ENCODE measurements at regions not wholly inside any gene's neighbourhood (a gene's known extent, or its start where the extent isn't known, plus 50 kb on each side); places are given as distances from the start of the nearest gene placed in this dataset.
A peak's percentile ranks its signal among the peaks of the same experiment; 100 is the strongest.
"Not testable (repeated sequence)": the region's sequence is repeated elsewhere in the genome, so short reads cannot be mapped to it uniquely, and the experiment has no call there.

DNA sequence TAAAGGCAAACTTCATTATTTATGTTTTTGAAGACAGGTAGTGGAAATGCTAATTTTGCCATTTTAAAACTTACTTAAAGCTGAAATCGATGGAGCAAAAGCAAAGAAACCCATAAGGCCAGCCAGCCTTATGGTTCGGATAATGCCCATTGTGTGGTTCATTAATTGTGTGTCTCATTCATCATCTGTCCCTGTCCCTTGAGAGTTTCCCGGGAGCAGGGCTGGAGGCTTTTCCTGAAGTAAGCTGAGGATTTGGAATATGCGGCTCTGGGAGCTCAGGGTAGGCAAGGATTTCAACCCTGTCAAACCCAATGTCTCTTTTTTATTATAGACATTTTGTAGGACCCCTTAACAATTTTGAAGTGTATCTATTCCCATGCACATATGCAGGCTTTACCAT lies 790.0 kb upstream of the KIRREL3 start:
- Mint-ChIP-seq H3K27me3 (ENCODE audit: low read depth) (no peaks in the 10 kb centered on the region), H3K27ac (ENCODE audit: unreplicated experiment) (no peak overlapping the region), H3K9me3 (no peaks in the 10 kb centered on the region), H3K36me3 (ENCODE audit: low read depth) (no peaks in the 10 kb centered on the region), H3K4me1 (peaks cover 8% of the 10 kb centered on the region), H3K4me3 (no peak overlapping the region)
- no peak for DNase-seq (ENCODE audit: low read depth, low spot score)
- TF ChIP-seq, protein P1, sequence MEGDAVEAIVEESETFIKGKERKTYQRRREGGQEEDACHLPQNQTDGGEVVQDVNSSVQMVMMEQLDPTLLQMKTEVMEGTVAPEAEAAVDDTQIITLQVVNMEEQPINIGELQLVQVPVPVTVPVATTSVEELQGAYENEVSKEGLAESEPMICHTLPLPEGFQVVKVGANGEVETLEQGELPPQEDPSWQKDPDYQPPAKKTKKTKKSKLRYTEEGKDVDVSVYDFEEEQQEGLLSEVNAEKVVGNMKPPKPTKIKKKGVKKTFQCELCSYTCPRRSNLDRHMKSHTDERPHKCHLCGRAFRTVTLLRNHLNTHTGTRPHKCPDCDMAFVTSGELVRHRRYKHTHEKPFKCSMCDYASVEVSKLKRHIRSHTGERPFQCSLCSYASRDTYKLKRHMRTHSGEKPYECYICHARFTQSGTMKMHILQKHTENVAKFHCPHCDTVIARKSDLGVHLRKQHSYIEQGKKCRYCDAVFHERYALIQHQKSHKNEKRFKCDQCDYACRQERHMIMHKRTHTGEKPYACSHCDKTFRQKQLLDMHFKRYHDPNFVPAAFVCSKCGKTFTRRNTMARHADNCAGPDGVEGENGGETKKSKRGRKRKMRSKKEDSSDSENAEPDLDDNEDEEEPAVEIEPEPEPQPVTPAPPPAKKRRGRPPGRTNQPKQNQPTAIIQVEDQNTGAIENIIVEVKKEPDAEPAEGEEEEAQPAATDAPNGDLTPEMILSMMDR (conservative IDR thresholded peaks at IDR 0.05): no peak

DNA sequence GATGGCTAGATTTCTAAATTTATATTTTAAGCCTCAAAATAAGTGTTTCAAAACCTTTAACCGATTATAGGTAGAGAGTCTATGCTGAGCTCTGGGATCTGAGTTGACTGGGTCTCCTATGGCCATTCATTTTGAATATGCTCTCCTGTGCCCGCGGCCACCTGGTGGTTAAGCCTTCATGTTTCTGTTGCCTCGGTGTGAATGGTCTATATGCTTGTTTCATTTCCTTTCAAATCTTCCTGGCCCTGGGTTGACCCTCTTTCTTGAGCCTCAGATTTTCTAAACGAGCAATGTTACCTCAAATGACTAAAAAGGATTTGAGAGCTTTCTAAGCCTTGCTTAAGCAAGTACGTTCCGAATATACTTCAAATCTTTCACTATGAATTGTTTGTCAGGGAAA lies 789.4 kb upstream of the KIRREL3 start:
- Mint-ChIP-seq H3K4me1 (peaks cover 8% of the 10 kb centered on the region), H3K9me3 (no peaks in the 10 kb centered on the region), H3K27me3 (ENCODE audit: low read depth) (no peaks in the 10 kb centered on the region), H3K27ac (ENCODE audit: unreplicated experiment) (no peak overlapping the region), H3K4me3 (no peak overlapping the region), H3K36me3 (ENCODE audit: low read depth) (no peaks in the 10 kb centered on the region)
- no peak for DNase-seq (ENCODE audit: low read depth, low spot score)
- TF ChIP-seq, protein P1 (conservative IDR thresholded peaks at IDR 0.05): peak; percentile 67

DNA sequence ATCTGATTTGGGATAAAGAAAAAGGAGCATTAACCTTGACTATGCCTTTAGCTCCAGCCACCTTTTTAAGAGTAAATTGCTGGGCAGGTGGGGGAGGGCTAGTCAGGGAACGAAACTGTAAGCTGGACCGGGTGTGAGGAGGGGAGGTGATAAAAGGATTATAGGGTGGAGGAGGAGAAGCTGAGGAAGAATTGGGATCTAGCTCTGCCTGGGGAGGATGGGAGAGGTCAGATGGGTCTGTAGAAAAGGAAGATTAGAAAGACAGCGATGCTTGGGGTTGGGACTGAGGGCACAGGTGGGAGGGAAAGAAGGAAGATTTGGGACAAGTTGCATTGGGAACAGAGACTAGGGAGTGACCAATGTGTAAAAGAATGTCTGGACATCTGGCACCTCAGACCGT lies 772.4 kb upstream of the KIRREL3 start:
- not testable (repeated sequence) for H3K36me3 Mint-ChIP-seq (ENCODE audit: low read depth); H3K4me3 Mint-ChIP-seq; H3K4me1 Mint-ChIP-seq; H3K27ac Mint-ChIP-seq (ENCODE audit: unreplicated experiment); DNase-seq (ENCODE audit: low read depth, low spot score); H3K9me3 Mint-ChIP-seq; H3K27me3 Mint-ChIP-seq (ENCODE audit: low read depth)

DNA sequence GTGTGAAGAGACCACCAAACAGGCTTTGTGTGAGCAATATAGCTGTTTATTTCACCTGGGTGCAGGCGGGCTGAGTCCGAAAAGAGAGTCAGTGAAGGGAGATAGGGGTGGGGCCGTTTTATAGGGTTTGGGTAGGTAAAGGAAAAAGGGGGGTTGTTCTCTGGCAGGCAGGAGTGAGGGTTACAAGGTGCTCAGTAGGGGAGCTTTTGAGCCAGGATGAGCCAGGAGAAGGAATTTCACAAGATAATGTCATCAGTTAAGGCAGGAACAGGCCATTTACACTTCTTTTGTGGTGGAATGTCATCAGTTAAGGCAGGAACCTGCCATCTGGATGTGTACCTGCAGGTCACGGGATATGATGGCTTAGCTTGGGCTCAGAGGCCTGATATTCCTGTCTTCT lies 768.4 kb upstream of the KIRREL3 start:
- H3K27ac Mint-ChIP-seq (ENCODE audit: unreplicated experiment); H3K4me3 Mint-ChIP-seq; DNase-seq (ENCODE audit: low read depth, low spot score); H3K4me1 Mint-ChIP-seq; H3K27me3 Mint-ChIP-seq (ENCODE audit: low read depth); H3K36me3 Mint-ChIP-seq (ENCODE audit: low read depth); H3K9me3 Mint-ChIP-seq: not testable (repeated sequence)

DNA sequence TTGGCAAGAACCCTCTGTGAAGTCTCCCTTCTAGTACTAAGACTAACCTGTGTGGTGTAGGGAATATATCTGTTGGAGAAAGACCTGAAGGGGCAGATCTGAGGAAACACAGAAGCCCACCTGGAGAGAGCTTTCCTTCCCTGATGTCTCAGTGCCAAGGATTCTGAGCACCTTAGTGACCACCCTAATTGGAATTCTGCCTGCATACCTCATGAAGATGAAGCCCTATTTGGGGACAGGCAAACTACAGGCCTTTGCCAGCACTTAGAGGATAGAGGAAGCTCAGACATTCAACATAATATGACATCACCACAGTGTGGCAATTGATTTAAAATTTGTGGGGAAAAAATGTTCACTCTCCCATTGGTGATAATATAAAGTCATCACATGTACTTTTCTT lies 766.2 kb upstream of the KIRREL3 start:
- Mint-ChIP-seq H3K4me1 (no peaks in the 10 kb centered on the region), H3K27ac (ENCODE audit: unreplicated experiment) (no peak overlapping the region)

DNA sequence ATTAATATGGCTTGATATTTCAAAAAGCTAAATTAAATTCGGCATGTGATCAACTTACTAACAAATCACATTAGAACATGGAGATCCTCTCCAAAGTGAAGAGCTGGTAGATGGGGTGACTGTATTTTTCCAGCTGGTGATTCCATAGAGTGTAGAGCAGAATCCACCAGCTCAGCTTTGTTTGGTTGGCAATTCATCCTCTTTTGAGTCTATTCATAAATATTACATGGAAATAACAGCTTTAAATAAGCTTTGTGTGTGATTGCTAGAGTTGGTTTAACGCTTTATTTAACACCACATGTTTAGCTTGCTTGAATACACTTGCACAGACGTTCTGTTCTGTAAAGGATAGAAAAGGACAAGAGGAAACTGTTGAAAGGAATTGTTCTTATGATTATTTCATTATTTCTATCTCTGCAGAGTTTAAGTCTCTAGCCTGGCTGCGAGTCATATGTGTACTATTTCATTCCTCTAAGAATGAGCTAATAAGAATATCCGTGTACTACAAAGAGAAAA lies 738.3 kb upstream of the KIRREL3 start:
- no peaks in the 10 kb centered on the region for H3K27me3 Mint-ChIP-seq (ENCODE audit: low read depth)
- no peaks in the 10 kb centered on the region for H3K4me1 Mint-ChIP-seq
- H3K27ac Mint-ChIP-seq (ENCODE audit: unreplicated experiment): no peak overlapping the region
- TF ChIP-seq, protein P1 (conservative IDR thresholded peaks at IDR 0.05): no peak
- H3K36me3 Mint-ChIP-seq (ENCODE audit: low read depth): no peaks in the 10 kb centered on the region
- no peaks in the 10 kb centered on the region for H3K9me3 Mint-ChIP-seq
- no peak overlapping the region for H3K4me3 Mint-ChIP-seq
- DNase-seq (ENCODE audit: low read depth, low spot score): no peak

More for the DNA sequence above, 766.2 kb upstream of the KIRREL3 start:
- no peak for DNase-seq (ENCODE audit: low read depth, low spot score)
- no peaks in the 10 kb centered on the region for H3K27me3 Mint-ChIP-seq (ENCODE audit: low read depth)
- H3K4me3 Mint-ChIP-seq: no peak overlapping the region
- no peaks in the 10 kb centered on the region for H3K36me3 Mint-ChIP-seq (ENCODE audit: low read depth)
- no peaks in the 10 kb centered on the region for H3K9me3 Mint-ChIP-seq
- TF ChIP-seq, protein P1 (conservative IDR thresholded peaks at IDR 0.05): no peak

DNA sequence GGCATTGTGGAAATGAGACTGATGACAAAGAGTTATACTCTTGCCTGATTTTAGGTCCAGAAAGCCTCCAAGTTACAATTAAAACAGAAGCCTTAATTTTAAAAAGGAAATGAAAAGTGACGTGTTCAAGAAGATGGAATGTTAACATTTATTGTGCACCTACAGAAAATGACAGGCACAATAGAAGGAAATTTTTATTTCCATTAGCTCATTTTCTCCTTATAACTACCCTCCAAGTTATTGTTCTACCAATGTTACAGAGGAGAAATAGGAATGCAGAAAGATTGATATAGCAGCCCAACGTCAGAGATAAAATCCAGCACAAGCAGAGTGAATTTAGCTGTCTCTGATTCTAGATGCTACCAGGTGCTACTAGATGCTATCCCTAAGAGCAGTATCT lies 736.9 kb upstream of the KIRREL3 start:
- no peak for DNase-seq (ENCODE audit: low read depth, low spot score)
- TF ChIP-seq, protein P1 (conservative IDR thresholded peaks at IDR 0.05): no peak
- H3K36me3 Mint-ChIP-seq (ENCODE audit: low read depth): no peaks in the 10 kb centered on the region
- H3K9me3 Mint-ChIP-seq: no peaks in the 10 kb centered on the region
- H3K4me1 Mint-ChIP-seq: peaks cover 5% of the 10 kb centered on the region
- no peak overlapping the region for H3K27ac Mint-ChIP-seq (ENCODE audit: unreplicated experiment)
- no peak overlapping the region for H3K4me3 Mint-ChIP-seq
- no peaks in the 10 kb centered on the region for H3K27me3 Mint-ChIP-seq (ENCODE audit: low read depth)

Data from neural crest cell (in vitro differentiated cells).